ACC112 (cell line): ENCODE measurements at regions not wholly inside any gene's neighbourhood (a gene's known extent, or its start where the extent isn't known, plus 50 kb on each side); places are given as distances from the start of the nearest gene placed in this dataset.
"Not testable (repeated sequence)": the region's sequence is repeated elsewhere in the genome, so short reads cannot be mapped to it uniquely, and the experiment has no call there.

Source experiments
- H2AFZ ChIP-seq: fragments of 200-600 bp; sonication (generic); one replicate; pipeline ENCODE4 v1.6.0; 2017; ENCODE audit warnings: antibody characterized with exemption, low read length; ENCODE audit not compliant: unreplicated experiment
- H3K27ac ChIP-seq: fragments of 200-600 bp; sonication (generic); 2 replicates; pipeline ENCODE4 v1.5.1; 2014; ENCODE audit warnings: low read depth, mild to moderate bottlenecking, antibody characterized with exemption, low read length, moderate library complexity
- H3K27me3 ChIP-seq: fragments of 200-600 bp; sonication (generic); 2 replicates; pipeline ENCODE4 v1.6.1; 2014; ENCODE audit warnings: mild to moderate bottlenecking, antibody characterized with exemption, low read length, moderate library complexity, mixed read lengths; ENCODE audit not compliant: insufficient read depth
- H3K36me3 ChIP-seq: fragments of 200-600 bp; sonication (generic); 2 replicates; pipeline ENCODE4 v1.6.1; 2016; ENCODE audit warnings: mild to moderate bottlenecking, antibody characterized with exemption, low read length, moderate library complexity, mixed read lengths; ENCODE audit not compliant: insufficient read depth
- H3K4me1 ChIP-seq: fragments of 200-600 bp; sonication (generic); one replicate; pipeline ENCODE4 v1.6.1; 2016; ENCODE audit warnings: low read length, mixed read lengths; ENCODE audit not compliant: insufficient read depth, unreplicated experiment, control insufficient read depth
- H3K4me3 ChIP-seq: fragments of 200-600 bp; sonication (generic); 2 replicates; pipeline ENCODE4 v1.5.1; 2014; ENCODE audit warnings: mild to moderate bottlenecking, low read depth, low read length
- H3K79me2 ChIP-seq: fragments of 200-600 bp; sonication (generic); one replicate; pipeline ENCODE4 v1.6.0; 2016; ENCODE audit warnings: low read length; ENCODE audit not compliant: control insufficient read depth, unreplicated experiment, insufficient read depth

- no peaks in the 10 kb centered on the region for H3K27me3 ChIP-seq
- H3K79me2 ChIP-seq: no peaks in the 10 kb centered on the region
- peak overlapping the region; percentile 35 for H2AFZ ChIP-seq
- no peak overlapping the region for H3K4me3 ChIP-seq
- H3K27ac ChIP-seq: 0 out of 2 replicates have a peak overlapping the region, but pooled peaks have one; percentile 11
- no peaks in the 10 kb centered on the region for H3K36me3 ChIP-seq
- peaks cover 38% of the 10 kb centered on the region for H3K4me1 ChIP-seq
Measured at GRCh38 chr5:71925608-71926091, 181.6 kb upstream of the MAP1B start.

GRCh38 chr5:71929003-71929402 lies 178.3 kb upstream of the MAP1B start:
- H3K27ac ChIP-seq: no peak overlapping the region
- no peak overlapping the region for H2AFZ ChIP-seq
- H3K27me3 ChIP-seq: no peaks in the 10 kb centered on the region
- H3K36me3 ChIP-seq: no peaks in the 10 kb centered on the region
- H3K79me2 ChIP-seq: no peaks in the 10 kb centered on the region
- no peak overlapping the region for H3K4me3 ChIP-seq
- peaks cover 42% of the 10 kb centered on the region for H3K4me1 ChIP-seq

- H3K79me2 ChIP-seq, H3K36me3 ChIP-seq, H3K4me3 ChIP-seq, H2AFZ ChIP-seq, H3K27ac ChIP-seq, H3K27me3 ChIP-seq: not testable (repeated sequence)
- peaks cover 27% of the 10 kb centered on the region for H3K4me1 ChIP-seq
Measured at GRCh38 chr5:71930554-71930953, 176.7 kb upstream of the MAP1B start.

- Histone ChIP-seq H2AFZ (peak overlapping the region; percentile 57), H3K4me1 (peaks cover 22% of the 10 kb centered on the region), H3K27ac (peak overlapping the region; percentile 88), H3K27me3 (no peaks in the 10 kb centered on the region), H3K36me3 (no peaks in the 10 kb centered on the region), H3K4me3 (no peak overlapping the region; the same call in 1 of the 2 replicates), H3K79me2 (no peaks in the 10 kb centered on the region)
Measured at GRCh38 chr5:71932131-71932654, 175.1 kb upstream of the MAP1B start.

GRCh38 chr5:71932655-71933338 lies 174.5 kb upstream of the MAP1B start:
- Histone ChIP-seq H2AFZ (peak overlapping the region; percentile 57), H3K36me3 (no peaks in the 10 kb centered on the region)

GRCh38 chr5:71934322-71934721 lies 173.0 kb upstream of the MAP1B start:
- H3K27me3 ChIP-seq: no peaks in the 10 kb centered on the region
- H3K4me3 ChIP-seq: no peak overlapping the region

More at GRCh38 chr5:71932655-71933338, 174.5 kb upstream of the MAP1B start:
- H3K4me1 ChIP-seq: peaks cover 22% of the 10 kb centered on the region
- H3K4me3 ChIP-seq: peak overlapping the region; percentile 7; the same call in 1 of the 2 replicates
- H3K27me3 ChIP-seq: no peaks in the 10 kb centered on the region
- H3K27ac ChIP-seq: peak overlapping the region; percentile 88
- no peaks in the 10 kb centered on the region for H3K79me2 ChIP-seq

GRCh38 chr5:71937921-71938698 lies 169.2 kb upstream of the MAP1B start:
- no peak overlapping the region for H3K4me3 ChIP-seq
- no peak overlapping the region for H3K27ac ChIP-seq
- no peaks in the 10 kb centered on the region for H3K79me2 ChIP-seq
- H3K36me3 ChIP-seq: no peaks in the 10 kb centered on the region
- H2AFZ ChIP-seq: no peak overlapping the region
- peaks cover 10% of the 10 kb centered on the region; the same call in 1 of the 2 replicates for H3K27me3 ChIP-seq
- H3K4me1 ChIP-seq: peaks cover 5% of the 10 kb centered on the region

More at GRCh38 chr5:71934322-71934721, 173.0 kb upstream of the MAP1B start:
- H3K4me1 ChIP-seq: peaks cover 22% of the 10 kb centered on the region
- no peak overlapping the region for H3K27ac ChIP-seq
- no peaks in the 10 kb centered on the region for H3K79me2 ChIP-seq
- no peaks in the 10 kb centered on the region for H3K36me3 ChIP-seq
- no peak overlapping the region for H2AFZ ChIP-seq

GRCh38 chr5:71938895-71939294 lies 168.4 kb upstream of the MAP1B start:
- no peaks in the 10 kb centered on the region for H3K36me3 ChIP-seq
- no peak overlapping the region for H2AFZ ChIP-seq
- no peak overlapping the region for H3K4me3 ChIP-seq
- no peaks in the 10 kb centered on the region for H3K4me1 ChIP-seq
- no peaks in the 10 kb centered on the region for H3K79me2 ChIP-seq
- H3K27ac ChIP-seq: no peak overlapping the region
- peaks cover 10% of the 10 kb centered on the region; the same call in 1 of the 2 replicates for H3K27me3 ChIP-seq

- Histone ChIP-seq H3K27ac (no peak overlapping the region), H3K27me3 (peaks cover 10% of the 10 kb centered on the region; the same call in 1 of the 2 replicates), H3K4me3 (no peak overlapping the region), H3K36me3 (no peaks in the 10 kb centered on the region), H3K4me1 (no peaks in the 10 kb centered on the region), H3K79me2 (no peaks in the 10 kb centered on the region), H2AFZ (no peak overlapping the region)
Measured at GRCh38 chr5:71939452-71940230, 167.6 kb upstream of the MAP1B start.

- H3K79me2 ChIP-seq: no peaks in the 10 kb centered on the region
- H3K36me3 ChIP-seq: no peaks in the 10 kb centered on the region
- H3K4me3 ChIP-seq: no peak overlapping the region
- H3K4me1 ChIP-seq: peaks cover 4% of the 10 kb centered on the region
- H2AFZ ChIP-seq: no peak overlapping the region
- peaks cover 10% of the 10 kb centered on the region; the same call in 1 of the 2 replicates for H3K27me3 ChIP-seq
- no peak overlapping the region for H3K27ac ChIP-seq
Measured at GRCh38 chr5:71943874-71944273, 163.4 kb upstream of the MAP1B start.
